ENCODE measurements at regions not wholly inside any gene's neighbourhood (a gene's known extent, or its start where the extent isn't known, plus 50 kb on each side); places are given as distances from the start of the nearest gene placed in this dataset.
"Not testable (repeated sequence)": the region's sequence is repeated elsewhere in the genome, so short reads cannot be mapped to it uniquely, and the experiment has no call there.

GRCh38 chr16:9014389-9014788 is 50.7 kb upstream of the USP7 start:
- in situ Hi-C loops (cut with HindIII; ENCODE audit: low pct_ligation_motif_present, low sequenced_read_pairs) = no loop called here
- no peak for TF ChIP-seq CTCF (IDR thresholded peaks at IDR 0.05; ENCODE audit: low read depth, low read length, missing control alignments)
- no peaks in the 10 kb centered on the region for H3K27me3 ChIP-seq (replicated peaks)
- no peak overlapping the region for H3K4me3 ChIP-seq (ENCODE audit: low read depth, low read length)
- no peak overlapping the region for H3K27ac ChIP-seq
- DNase-seq = no peak
- H3K36me3 ChIP-seq (replicated peaks) = no peaks in the 10 kb centered on the region

- no peak for DNase-seq
- H3K4me3 ChIP-seq (ENCODE audit: low read depth, low read length) = no peak overlapping the region
- H3K36me3 ChIP-seq (replicated peaks) = no peaks in the 10 kb centered on the region
- H3K27me3 ChIP-seq (replicated peaks) = no peaks in the 10 kb centered on the region
- in situ Hi-C loops (cut with HindIII; ENCODE audit: low pct_ligation_motif_present, low sequenced_read_pairs) = no loop called here
- TF ChIP-seq CTCF (IDR thresholded peaks at IDR 0.05; ENCODE audit: low read depth, low read length, missing control alignments) = no peak
- H3K27ac ChIP-seq = no peak overlapping the region
These were observed 51.8 kb upstream of the USP7 start for GRCh38 chr16:9015489-9015888.

GRCh38 chr16:9016005-9016404 is 52.3 kb upstream of the USP7 start:
- DNase-seq; H3K27me3 ChIP-seq (replicated peaks); H3K4me3 ChIP-seq (ENCODE audit: low read depth, low read length); H3K27ac ChIP-seq; in situ Hi-C loops (cut with HindIII; ENCODE audit: low pct_ligation_motif_present, low sequenced_read_pairs); H3K36me3 ChIP-seq (replicated peaks): not testable (repeated sequence)

GRCh38 chr16:9016824-9017223 is 53.1 kb upstream of the USP7 start:
- H3K36me3 ChIP-seq (replicated peaks) = no peaks in the 10 kb centered on the region
- TF ChIP-seq CTCF (IDR thresholded peaks at IDR 0.05; ENCODE audit: low read depth, low read length, missing control alignments) = no peak
- H3K4me3 ChIP-seq (ENCODE audit: low read depth, low read length) = no peak overlapping the region
- H3K27me3 ChIP-seq (replicated peaks) = no peaks in the 10 kb centered on the region
- no peak overlapping the region for H3K27ac ChIP-seq
- in situ Hi-C loops (cut with HindIII; ENCODE audit: low pct_ligation_motif_present, low sequenced_read_pairs) = no loop called here
- no peak for DNase-seq

GRCh38 chr16:9027070-9027799 is 63.5 kb upstream of the USP7 start:
- in situ Hi-C loops (cut with HindIII; ENCODE audit: low pct_ligation_motif_present, low sequenced_read_pairs) = no loop called here
- Histone ChIP-seq H3K4me3 (ENCODE audit: low read depth, low read length) (no peak overlapping the region), H3K27ac (no peak overlapping the region), H3K27me3 (replicated peaks) (no peaks in the 10 kb centered on the region), H3K36me3 (replicated peaks) (no peaks in the 10 kb centered on the region)
- no peak for TF ChIP-seq CTCF (IDR thresholded peaks at IDR 0.05; ENCODE audit: low read depth, low read length, missing control alignments)
- no peak for DNase-seq

- H3K27ac ChIP-seq; H3K36me3 ChIP-seq (replicated peaks); H3K27me3 ChIP-seq (replicated peaks); in situ Hi-C loops (cut with HindIII; ENCODE audit: low pct_ligation_motif_present, low sequenced_read_pairs); H3K4me3 ChIP-seq (ENCODE audit: low read depth, low read length); DNase-seq: not testable (repeated sequence)
These were observed 63.0 kb upstream of the HAPSTR1 start for GRCh38 chr16:9028491-9028890.

- TF ChIP-seq CTCF (IDR thresholded peaks at IDR 0.05; ENCODE audit: low read depth, low read length, missing control alignments) = no peak
- Histone ChIP-seq H3K27ac (no peak overlapping the region), H3K4me3 (ENCODE audit: low read depth, low read length) (no peak overlapping the region), H3K27me3 (replicated peaks) (no peaks in the 10 kb centered on the region), H3K36me3 (replicated peaks) (no peaks in the 10 kb centered on the region)
- DNase-seq = no peak
- in situ Hi-C loops (cut with HindIII; ENCODE audit: low pct_ligation_motif_present, low sequenced_read_pairs) = no loop called here
These were observed 60.3 kb upstream of the HAPSTR1 start for GRCh38 chr16:9031107-9031506.
